ENCODE measurements at regions not wholly inside any gene's neighbourhood (a gene's known extent, or its start where the extent isn't known, plus 50 kb on each side); places are given as distances from the start of the nearest gene placed in this dataset.

DNA sequence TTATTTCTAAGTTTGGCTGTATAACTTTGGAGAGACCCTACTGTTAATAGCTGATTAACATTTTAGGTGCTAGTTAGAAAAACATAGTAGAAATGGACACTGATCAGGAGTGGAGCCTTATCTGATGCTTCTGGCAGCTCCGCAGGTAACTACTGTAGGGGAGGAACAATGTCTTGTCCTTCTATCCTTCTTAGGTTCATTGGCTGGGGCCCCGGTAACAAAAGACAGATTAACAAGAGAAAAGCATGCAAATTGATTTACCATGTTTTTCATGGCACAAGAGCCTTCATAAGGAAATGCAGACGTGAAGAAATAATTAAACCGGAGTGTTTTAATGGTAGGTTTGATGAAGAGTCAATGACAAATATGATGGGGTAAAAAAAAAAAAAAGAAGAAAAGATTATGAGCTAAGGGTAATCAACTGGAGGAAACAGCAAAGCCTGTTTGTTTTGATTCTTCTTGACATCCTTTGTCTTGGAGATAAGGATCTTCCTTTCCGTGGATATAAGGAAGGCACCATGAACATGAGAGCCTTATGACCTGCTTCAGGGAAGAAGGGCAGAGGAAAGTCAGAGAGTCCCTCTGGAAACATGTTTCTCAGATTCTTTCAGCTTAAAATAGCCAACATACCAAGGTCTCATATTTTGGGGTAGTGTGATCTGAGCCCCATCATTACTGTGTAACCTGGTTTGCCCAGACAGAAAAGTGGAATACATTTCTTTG is 62.4 kb upstream of the GCFC2 start:
- H3K27ac ChIP-seq (ENCODE audit: low read depth, low read length), result no peak overlapping the region
- no peaks in the 10 kb centered on the region for H3K4me1 ChIP-seq (ENCODE audit: insufficient read depth, low read length)
- intact Hi-C loops (cut with micrococcal nuclease), result no loop called here
- Mint-ChIP-seq H3K27me3 (peaks cover 4 to 21% of the 10 kb centered on the region in 2 donors), H3K4me3 (no peak overlapping the region), H3K4me1 (no peaks in the 10 kb centered on the region), H3K9me3 (peaks cover 0 to 2% (median 0%) of the 10 kb centered on the region in 8 donors), H3K27ac (no peak overlapping the region), H3K36me3 (no peaks in the 10 kb centered on the region)
- no peaks in the 10 kb centered on the region for H3K36me3 ChIP-seq (ENCODE audit: insufficient read depth, low read length)
- ChIA-PET POLR2A (ENCODE audit: partially characterized antibody) (no interaction called here), CTCF (ENCODE audit: partially characterized antibody) (no interaction called here)
- H3K4me3 ChIP-seq (ENCODE audit: low read length in 2 of 2), result no peak overlapping the region
- H3K27me3 ChIP-seq (ENCODE audit: insufficient read depth, low read length), result no peaks in the 10 kb centered on the region
- H3K9me3 ChIP-seq (ENCODE audit: control insufficient read depth in 1 of 2, low read length in 2 of 2), result no peaks in the 10 kb centered on the region
- no peak for DNase-seq

DNA sequence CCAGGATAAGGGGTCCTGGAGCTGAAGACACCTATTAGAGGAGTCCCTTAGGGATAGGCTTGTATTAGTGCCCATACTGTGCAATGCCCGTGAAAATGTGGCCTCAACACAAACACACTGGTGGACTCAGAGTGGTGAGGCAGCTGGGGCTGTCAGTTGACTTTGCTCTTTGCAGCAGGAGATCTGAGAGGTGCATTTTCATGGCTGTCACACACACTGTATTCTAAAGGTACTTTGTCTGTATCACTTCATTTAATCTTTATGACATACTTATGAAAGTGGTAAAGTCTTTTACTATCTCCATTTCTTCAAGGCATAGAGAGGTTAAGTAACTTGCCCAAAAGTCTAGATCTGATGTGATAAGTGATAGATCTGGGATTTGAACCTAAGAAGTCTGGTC is 55.1 kb upstream of the GCFC2 start:
- no peaks in the 10 kb centered on the region for H3K36me3 ChIP-seq (ENCODE audit: insufficient read depth, low read length)
- no peaks in the 10 kb centered on the region for H3K4me1 Mint-ChIP-seq
- H3K36me3 Mint-ChIP-seq, result no peaks in the 10 kb centered on the region
- intact Hi-C loops (cut with micrococcal nuclease), result no loop called here
- no peaks in the 10 kb centered on the region for H3K27me3 ChIP-seq (ENCODE audit: insufficient read depth, low read length)
- H3K4me1 ChIP-seq (ENCODE audit: insufficient read depth, low read length), result no peaks in the 10 kb centered on the region
- no peaks in the 10 kb centered on the region for H3K9me3 ChIP-seq (ENCODE audit: control insufficient read depth in 1 of 2, low read length in 2 of 2)
- H3K27ac Mint-ChIP-seq, result no peak overlapping the region
- peaks cover 5 to 22% of the 10 kb centered on the region in 2 donors for H3K27me3 Mint-ChIP-seq
- H3K4me3 ChIP-seq (ENCODE audit: low read length in 2 of 2), result no peak overlapping the region
- no peak for DNase-seq
- CTCF ChIA-PET (ENCODE audit: partially characterized antibody), result no interaction called here
- H3K9me3 Mint-ChIP-seq, result peaks cover 0 to 2% (median 0%) of the 10 kb centered on the region in 8 donors
- H3K4me3 Mint-ChIP-seq, result no peak overlapping the region
- POLR2A ChIA-PET (ENCODE audit: partially characterized antibody), result no interaction called here
- no peak overlapping the region for H3K27ac ChIP-seq (ENCODE audit: low read depth, low read length)

DNA sequence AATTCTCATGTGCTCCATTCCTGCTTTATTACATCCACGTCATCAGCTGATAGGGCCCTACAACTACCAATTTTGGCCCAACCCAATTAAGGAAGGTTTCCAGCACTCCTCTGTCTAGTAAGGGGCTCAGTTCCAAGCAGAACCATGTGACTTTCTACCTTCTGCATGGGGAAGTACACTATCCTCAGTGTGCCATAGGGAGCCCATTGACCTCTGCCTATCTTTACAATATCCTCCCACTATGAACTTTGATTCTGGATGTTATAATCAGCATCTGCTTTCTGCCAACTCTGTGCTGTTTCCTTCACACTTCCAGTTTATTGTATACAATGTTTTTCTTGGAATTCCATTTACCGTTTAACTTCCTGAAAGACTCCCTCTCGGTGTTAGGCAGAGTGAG is 53.9 kb upstream of the GCFC2 start:
- Histone ChIP-seq H3K27ac (ENCODE audit: low read depth, low read length) (no peak overlapping the region), H3K9me3 (ENCODE audit: control insufficient read depth in 1 of 2, low read length in 2 of 2) (no peaks in the 10 kb centered on the region), H3K4me1 (ENCODE audit: insufficient read depth, low read length) (no peaks in the 10 kb centered on the region), H3K4me3 (ENCODE audit: low read length in 2 of 2) (no peak overlapping the region), H3K36me3 (ENCODE audit: insufficient read depth, low read length) (no peaks in the 10 kb centered on the region), H3K27me3 (ENCODE audit: insufficient read depth, low read length) (no peaks in the 10 kb centered on the region)
- CTCF ChIA-PET (ENCODE audit: partially characterized antibody), result no interaction called here
- intact Hi-C loops (cut with micrococcal nuclease), result no loop called here
- POLR2A ChIA-PET (ENCODE audit: partially characterized antibody), result no interaction called here
- Mint-ChIP-seq H3K4me1 (no peaks in the 10 kb centered on the region), H3K27ac (no peak overlapping the region), H3K36me3 (no peaks in the 10 kb centered on the region), H3K27me3 (peaks cover 5 to 18% of the 10 kb centered on the region in 2 donors), H3K4me3 (no peak overlapping the region), H3K9me3 (peaks cover 0 to 2% (median 0%) of the 10 kb centered on the region in 8 donors)
- no peak for DNase-seq
